OCI-LY1 (cell line): ENCODE measurements at regions not wholly inside any gene's neighbourhood (a gene's known extent, or its start where the extent isn't known, plus 50 kb on each side); places are given as distances from the start of the nearest gene placed in this dataset.

Experiments
- H2AFZ ChIP-seq: fragments of 200-600 bp; sonication (generic), shearing (Covaris generic); 2 replicates; pipeline ENCODE4 v1.6.0; 2014; ENCODE audit warnings: antibody characterized with exemption, mild to moderate bottlenecking, low read length
- H3F3A ChIP-seq: fragments of 200-600 bp; sonication (generic), shearing (Covaris generic); 2 replicates; pipeline ENCODE4 v1.6.0; 2014; ENCODE audit warnings: mild to moderate bottlenecking, antibody characterized with exemption, low read length, moderate library complexity; ENCODE audit not compliant: insufficient read depth
- H3K27ac ChIP-seq: fragments of 200-600 bp; sonication (generic); 2 replicates; pipeline ENCODE4 v1.5.1; 2014; ENCODE audit warnings: low read length, mixed run types, mild to moderate bottlenecking, low read depth; ENCODE audit not compliant: poor library complexity, severe bottlenecking
- H3K27me3 ChIP-seq: fragments of 200-600 bp; sonication (generic); 2 replicates; pipeline ENCODE4 v1.6.0; 2014; ENCODE audit warnings: antibody characterized with exemption, mild to moderate bottlenecking, low read length, moderate library complexity; ENCODE audit not compliant: insufficient read depth
- H3K36me3 ChIP-seq: fragments of 200-600 bp; sonication (generic); 2 replicates; pipeline ENCODE4 v1.6.1; 2014; ENCODE audit warnings: mild to moderate bottlenecking, antibody characterized with exemption, low read length, moderate library complexity, mixed read lengths; ENCODE audit not compliant: insufficient read depth
- H3K4me1 ChIP-seq: fragments of 200-600 bp; sonication (generic); 2 replicates; pipeline ENCODE4 v1.5.1; 2014; ENCODE audit warnings: mild to moderate bottlenecking, low read length, moderate library complexity; ENCODE audit not compliant: insufficient read depth, severe bottlenecking
- H3K4me2 ChIP-seq: fragments of 200-600 bp; sonication (generic), shearing (Covaris generic); 2 replicates; pipeline ENCODE4 v1.6.1; 2014; ENCODE audit warnings: low read length
- H3K4me3 ChIP-seq: fragments of 200-600 bp; sonication (generic); 2 replicates; pipeline ENCODE4 v1.5.1; 2014; ENCODE audit warnings: low read length, low read depth, mild to moderate bottlenecking, mixed read lengths; ENCODE audit not compliant: poor library complexity, severe bottlenecking
- H3K79me2 ChIP-seq: fragments of 200-600 bp; shearing (Covaris generic); 2 replicates; pipeline ENCODE4 v1.6.1; 2016; ENCODE audit warnings: mixed run types, low read length, mixed read lengths; ENCODE audit not compliant: insufficient read depth
- H3K9ac ChIP-seq: fragments of 200-600 bp; sonication (generic), shearing (Covaris generic); 2 replicates; pipeline ENCODE4 v1.6.1; 2014; ENCODE audit warnings: mild to moderate bottlenecking, low read length, mixed read lengths
- H3K9me2 ChIP-seq: fragments of 200-600 bp; sonication (generic), shearing (Covaris generic); 2 replicates; pipeline ENCODE4 v1.6.1; 2014; ENCODE audit warnings: low read depth, mild to moderate bottlenecking, low read length, mixed read lengths
- H3K9me3 ChIP-seq: fragments of 200-600 bp; shearing (Covaris generic); 2 replicates; pipeline ENCODE4 v1.6.1; 2014; ENCODE audit warnings: low read length, mixed read lengths
- H4K20me1 ChIP-seq: fragments of 200-600 bp; sonication (generic), shearing (Covaris generic); 2 replicates; pipeline ENCODE4 v1.6.0; 2016; ENCODE audit warnings: mild to moderate bottlenecking, low read length; ENCODE audit not compliant: insufficient read depth
- EZH2 ChIP-seq: fragments of 200-600 bp; sonication (generic), shearing (Covaris generic); IDR thresholded peaks from 2 replicates; pipeline ENCODE4 v1.8.0; 2017; ENCODE audit warnings: borderline replicate concordance, mixed run types, mild to moderate bottlenecking, antibody characterized with exemption, low read length, moderate library complexity, mixed read lengths
- TF ChIP-seq, protein P1 (sequence below): fragments of 200-600 bp; sonication (generic), shearing (Covaris generic); IDR thresholded peaks from 2 replicates; pipeline ENCODE4 v1.5.1; 2017; ENCODE audit warnings: mild to moderate bottlenecking, antibody characterized with exemption, low read length, moderate library complexity, mixed read lengths

DNA sequence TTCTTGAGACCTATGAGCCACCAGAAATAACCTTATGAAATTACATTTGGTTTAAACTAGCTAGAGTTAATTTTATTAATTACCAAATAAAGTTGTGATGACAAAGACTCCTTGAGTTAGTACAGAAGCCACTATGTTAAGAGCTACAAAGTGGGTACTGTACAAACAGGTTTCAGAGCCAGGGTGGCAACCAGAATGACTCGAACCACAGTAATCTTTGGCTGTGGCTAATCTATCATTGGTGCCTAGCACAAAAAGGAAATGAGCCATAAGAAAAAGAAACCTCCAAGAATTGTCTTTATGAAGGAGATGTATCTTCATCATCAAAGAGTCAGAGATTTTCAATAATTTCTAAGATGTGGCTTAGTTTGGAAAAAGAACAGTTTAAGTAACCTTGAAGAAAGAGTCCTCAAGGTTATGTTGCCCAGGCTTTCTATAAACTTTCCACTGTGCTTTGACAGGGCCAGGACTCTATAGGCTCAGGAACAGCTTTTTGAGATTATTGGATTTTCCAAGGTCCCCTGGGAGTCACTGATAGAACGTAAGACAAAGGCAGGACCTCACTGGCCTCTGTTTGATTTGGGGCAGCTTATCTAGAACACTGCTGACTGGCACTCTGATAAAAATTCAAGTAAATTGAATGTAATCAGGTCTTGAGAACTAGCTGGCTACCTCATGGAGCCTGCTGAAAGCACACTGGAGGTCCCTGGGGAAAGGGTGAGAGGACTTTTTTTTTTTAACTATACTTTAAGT, 777.7 kb downstream of the STIM2 start:
- Histone ChIP-seq H3K27me3 (no peaks in the 10 kb centered on the region), H2AFZ (no peak overlapping the region), H3K4me3 (no peak overlapping the region), H3K9ac (no peak overlapping the region), H4K20me1 (no peaks in the 10 kb centered on the region), H3F3A (no peaks in the 10 kb centered on the region), H3K9me2 (no peaks in the 10 kb centered on the region), H3K36me3 (no peaks in the 10 kb centered on the region), H3K79me2 (no peaks in the 10 kb centered on the region), H3K27ac (no peak overlapping the region), H3K4me1 (no peaks in the 10 kb centered on the region), H3K4me2 (no peak overlapping the region), H3K9me3 (no peaks in the 10 kb centered on the region)
- TF ChIP-seq EZH2: no peak
- TF ChIP-seq, protein P1, sequence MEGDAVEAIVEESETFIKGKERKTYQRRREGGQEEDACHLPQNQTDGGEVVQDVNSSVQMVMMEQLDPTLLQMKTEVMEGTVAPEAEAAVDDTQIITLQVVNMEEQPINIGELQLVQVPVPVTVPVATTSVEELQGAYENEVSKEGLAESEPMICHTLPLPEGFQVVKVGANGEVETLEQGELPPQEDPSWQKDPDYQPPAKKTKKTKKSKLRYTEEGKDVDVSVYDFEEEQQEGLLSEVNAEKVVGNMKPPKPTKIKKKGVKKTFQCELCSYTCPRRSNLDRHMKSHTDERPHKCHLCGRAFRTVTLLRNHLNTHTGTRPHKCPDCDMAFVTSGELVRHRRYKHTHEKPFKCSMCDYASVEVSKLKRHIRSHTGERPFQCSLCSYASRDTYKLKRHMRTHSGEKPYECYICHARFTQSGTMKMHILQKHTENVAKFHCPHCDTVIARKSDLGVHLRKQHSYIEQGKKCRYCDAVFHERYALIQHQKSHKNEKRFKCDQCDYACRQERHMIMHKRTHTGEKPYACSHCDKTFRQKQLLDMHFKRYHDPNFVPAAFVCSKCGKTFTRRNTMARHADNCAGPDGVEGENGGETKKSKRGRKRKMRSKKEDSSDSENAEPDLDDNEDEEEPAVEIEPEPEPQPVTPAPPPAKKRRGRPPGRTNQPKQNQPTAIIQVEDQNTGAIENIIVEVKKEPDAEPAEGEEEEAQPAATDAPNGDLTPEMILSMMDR: no peak

DNA sequence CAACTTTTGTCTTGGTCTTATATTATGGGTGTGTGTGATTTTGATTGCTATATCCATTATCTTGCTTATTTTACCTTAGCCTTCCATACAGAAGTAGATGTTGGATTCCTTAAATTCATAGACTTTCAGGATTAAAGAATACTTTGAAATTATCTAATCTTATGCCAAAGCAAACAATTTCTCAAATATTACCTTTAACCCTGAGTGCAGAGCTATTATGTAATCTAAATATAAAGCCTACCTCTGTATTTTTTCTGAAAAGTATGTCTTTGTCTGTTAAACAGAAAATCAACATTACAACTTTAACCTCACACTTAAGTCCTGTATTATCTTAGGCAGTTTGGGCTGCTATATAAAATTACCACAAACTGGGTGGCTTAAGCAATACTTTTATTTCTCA, 782.5 kb downstream of the STIM2 start:
- no peaks in the 10 kb centered on the region for H3K79me2 ChIP-seq
- H3K36me3 ChIP-seq: no peaks in the 10 kb centered on the region
- no peaks in the 10 kb centered on the region for H3K9me3 ChIP-seq
- TF ChIP-seq, protein P1: no peak
- no peak for TF ChIP-seq EZH2
- H3K27me3 ChIP-seq: no peaks in the 10 kb centered on the region
- no peak overlapping the region for H2AFZ ChIP-seq
- no peak overlapping the region for H3K4me2 ChIP-seq
- H3K27ac ChIP-seq: no peak overlapping the region
- H3K9me2 ChIP-seq: no peaks in the 10 kb centered on the region
- no peaks in the 10 kb centered on the region for H3F3A ChIP-seq
- no peaks in the 10 kb centered on the region for H4K20me1 ChIP-seq
- no peak overlapping the region for H3K9ac ChIP-seq
- no peaks in the 10 kb centered on the region for H3K4me1 ChIP-seq
- no peak overlapping the region for H3K4me3 ChIP-seq

DNA sequence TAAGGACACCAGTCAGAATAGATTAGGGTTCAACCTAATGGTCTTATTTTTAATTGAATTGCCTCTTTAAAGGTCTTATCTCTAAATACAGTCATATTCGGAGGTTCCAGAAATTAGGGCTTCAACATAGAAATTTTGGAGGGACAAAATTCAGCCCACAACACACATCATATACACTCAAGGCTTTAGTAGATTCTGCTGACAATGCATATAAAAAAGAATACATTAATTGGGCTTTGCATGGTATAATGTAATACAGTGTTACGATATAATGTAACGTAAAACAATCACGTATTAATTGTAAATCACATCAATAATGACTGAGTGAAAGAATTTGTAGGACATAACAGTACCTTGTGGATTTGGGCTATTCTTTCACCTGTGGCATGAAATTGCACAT, 787.8 kb downstream of the STIM2 start:
- H3K9me2 ChIP-seq: no peaks in the 10 kb centered on the region

More for the DNA sequence above, 787.8 kb downstream of the STIM2 start:
- no peaks in the 10 kb centered on the region for H4K20me1 ChIP-seq
- no peak for TF ChIP-seq EZH2
- TF ChIP-seq, protein P1: no peak
- no peaks in the 10 kb centered on the region for H3K36me3 ChIP-seq
- no peaks in the 10 kb centered on the region for H3K4me1 ChIP-seq
- H3K79me2 ChIP-seq: no peaks in the 10 kb centered on the region
- no peaks in the 10 kb centered on the region for H3K27me3 ChIP-seq
- H3K27ac ChIP-seq: no peak overlapping the region
- H2AFZ ChIP-seq: no peak overlapping the region
- H3K4me3 ChIP-seq: no peak overlapping the region
- no peaks in the 10 kb centered on the region for H3F3A ChIP-seq
- no peaks in the 10 kb centered on the region for H3K9me3 ChIP-seq
- H3K9ac ChIP-seq: no peak overlapping the region
- no peak overlapping the region for H3K4me2 ChIP-seq
